ENCODE measurements at regions not wholly inside any gene's neighbourhood (a gene's known extent, or its start where the extent isn't known, plus 50 kb on each side); places are given as distances from the start of the nearest gene placed in this dataset.

DNA sequence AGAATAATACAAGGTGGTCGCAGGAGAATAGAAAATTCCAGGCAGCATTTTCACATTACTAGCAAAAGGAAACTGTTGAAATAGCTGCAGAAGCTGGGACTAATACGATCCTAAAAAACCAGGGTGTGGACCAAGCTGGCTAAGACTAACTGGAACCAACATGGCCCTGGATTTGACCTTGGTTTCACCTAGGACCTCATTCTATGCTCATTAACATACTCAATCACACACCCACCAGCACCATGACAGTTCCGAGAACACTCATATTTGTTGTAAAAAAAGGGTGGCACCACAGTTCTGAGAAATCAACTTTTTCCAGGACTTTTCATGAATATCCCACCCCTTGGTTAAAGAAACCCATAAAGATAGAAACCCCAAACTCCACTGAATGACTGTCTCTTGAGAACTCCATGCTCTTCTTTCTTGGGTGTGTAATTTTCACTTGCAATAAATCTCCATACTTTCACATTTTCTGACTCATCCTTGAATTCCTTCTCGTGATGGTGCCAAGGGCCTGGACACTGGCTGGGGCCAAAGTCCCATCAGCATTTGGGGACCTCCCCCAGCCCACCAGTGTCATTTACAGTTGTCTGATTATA lies 164.3 kb upstream of the CHST9 start:
- DNase-seq (ENCODE audit: low spot score), result no peak
- POLR2A ChIA-PET (ENCODE audit: low non-redundant PET), result no interaction called here
- CTCF ChIA-PET, result interaction anchor here (0.8 kb wide), 1 partner anchor 371 kb away, joined by 3 read pairs; no protein-coding TSS in a partner anchor
- TF ChIP-seq, protein P1, sequence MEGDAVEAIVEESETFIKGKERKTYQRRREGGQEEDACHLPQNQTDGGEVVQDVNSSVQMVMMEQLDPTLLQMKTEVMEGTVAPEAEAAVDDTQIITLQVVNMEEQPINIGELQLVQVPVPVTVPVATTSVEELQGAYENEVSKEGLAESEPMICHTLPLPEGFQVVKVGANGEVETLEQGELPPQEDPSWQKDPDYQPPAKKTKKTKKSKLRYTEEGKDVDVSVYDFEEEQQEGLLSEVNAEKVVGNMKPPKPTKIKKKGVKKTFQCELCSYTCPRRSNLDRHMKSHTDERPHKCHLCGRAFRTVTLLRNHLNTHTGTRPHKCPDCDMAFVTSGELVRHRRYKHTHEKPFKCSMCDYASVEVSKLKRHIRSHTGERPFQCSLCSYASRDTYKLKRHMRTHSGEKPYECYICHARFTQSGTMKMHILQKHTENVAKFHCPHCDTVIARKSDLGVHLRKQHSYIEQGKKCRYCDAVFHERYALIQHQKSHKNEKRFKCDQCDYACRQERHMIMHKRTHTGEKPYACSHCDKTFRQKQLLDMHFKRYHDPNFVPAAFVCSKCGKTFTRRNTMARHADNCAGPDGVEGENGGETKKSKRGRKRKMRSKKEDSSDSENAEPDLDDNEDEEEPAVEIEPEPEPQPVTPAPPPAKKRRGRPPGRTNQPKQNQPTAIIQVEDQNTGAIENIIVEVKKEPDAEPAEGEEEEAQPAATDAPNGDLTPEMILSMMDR (conservative IDR thresholded peaks at IDR 0.05; ENCODE audit: low read depth), result no peak
- H3K27ac ChIP-seq, result no peak overlapping the region

DNA sequence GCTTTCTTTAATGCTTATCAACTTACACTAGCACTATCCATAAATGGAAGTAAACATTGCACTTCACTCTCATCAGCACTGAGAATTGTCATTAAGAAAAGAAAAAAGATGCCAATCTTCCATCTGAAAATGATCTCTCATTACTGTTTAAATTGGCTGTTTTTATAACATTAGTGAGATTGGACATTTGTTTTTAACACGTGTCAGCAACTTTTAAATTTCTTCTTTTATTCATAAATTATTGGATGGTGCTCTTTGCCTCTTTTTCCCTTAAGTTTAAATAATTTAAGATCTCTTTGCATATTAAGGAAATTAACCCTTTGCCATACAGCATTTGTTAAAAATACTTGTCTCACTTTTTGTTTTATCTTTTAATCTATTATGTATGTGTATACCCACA lies 146.5 kb upstream of the CHST9 start:
- TF ChIP-seq, protein P1 (conservative IDR thresholded peaks at IDR 0.05; ENCODE audit: low read depth), result no peak
- ChIA-PET CTCF (interaction anchor here (0.5 kb wide), 1 partner anchor 1516 kb away, joined by 3 read pairs; no protein-coding TSS in a partner anchor), POLR2A (ENCODE audit: low non-redundant PET) (no interaction called here)
- no peak for DNase-seq (ENCODE audit: low spot score)
- no peak overlapping the region for H3K27ac ChIP-seq

DNA sequence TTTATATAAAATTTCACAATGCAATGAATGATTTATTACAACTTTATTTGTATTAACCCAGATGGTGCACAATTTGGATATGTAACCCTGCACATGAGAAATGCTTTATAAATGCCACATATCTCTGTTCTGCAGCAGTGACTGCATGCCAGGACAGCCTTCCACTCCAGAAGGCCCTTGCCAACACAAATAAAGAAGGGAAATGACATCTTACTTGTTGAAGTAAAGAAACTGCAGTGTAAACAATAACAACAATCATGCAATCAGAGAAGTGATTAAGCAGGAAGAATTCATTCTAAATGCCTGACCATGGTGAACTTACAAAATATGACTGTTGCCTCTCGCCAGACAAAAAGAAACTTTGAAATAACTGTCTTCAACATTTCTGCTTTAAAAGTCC lies 129.9 kb upstream of the CHST9 start:
- ChIA-PET POLR2A (ENCODE audit: low non-redundant PET) (no interaction called here), CTCF (no interaction called here)
- H3K27ac ChIP-seq, result no peak overlapping the region
- TF ChIP-seq, protein P1 (conservative IDR thresholded peaks at IDR 0.05; ENCODE audit: low read depth), result no peak
- DNase-seq (ENCODE audit: low spot score), result no peak

DNA sequence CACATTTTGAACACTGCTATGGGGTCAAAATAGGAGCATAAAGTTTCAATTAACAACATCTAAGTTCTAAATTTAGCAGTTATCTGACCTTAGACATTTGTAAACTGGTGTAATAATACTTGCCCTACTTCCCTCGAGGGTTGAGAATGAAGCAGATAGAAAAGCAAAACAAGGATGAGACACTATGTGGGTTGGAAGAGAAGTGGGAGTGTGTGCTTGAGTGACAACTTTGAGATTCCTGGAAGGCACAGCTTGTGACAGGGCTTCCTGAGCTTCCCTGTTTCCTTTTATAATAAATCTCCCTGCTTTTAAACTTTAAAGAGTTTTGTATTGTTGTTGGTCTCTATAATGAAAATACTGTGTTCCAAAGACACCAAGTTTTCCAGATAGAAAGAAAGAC lies 128.6 kb upstream of the CHST9 start:
- POLR2A ChIA-PET (ENCODE audit: low non-redundant PET), result no interaction called here
- CTCF ChIA-PET, result interaction anchor here (0.6 kb wide), 1 partner anchor 510 kb away, joined by 9 read pairs; no protein-coding TSS in a partner anchor
- TF ChIP-seq, protein P1 (conservative IDR thresholded peaks at IDR 0.05; ENCODE audit: low read depth), result no peak
- no peak for DNase-seq (ENCODE audit: low spot score)
- no peak overlapping the region for H3K27ac ChIP-seq

DNA sequence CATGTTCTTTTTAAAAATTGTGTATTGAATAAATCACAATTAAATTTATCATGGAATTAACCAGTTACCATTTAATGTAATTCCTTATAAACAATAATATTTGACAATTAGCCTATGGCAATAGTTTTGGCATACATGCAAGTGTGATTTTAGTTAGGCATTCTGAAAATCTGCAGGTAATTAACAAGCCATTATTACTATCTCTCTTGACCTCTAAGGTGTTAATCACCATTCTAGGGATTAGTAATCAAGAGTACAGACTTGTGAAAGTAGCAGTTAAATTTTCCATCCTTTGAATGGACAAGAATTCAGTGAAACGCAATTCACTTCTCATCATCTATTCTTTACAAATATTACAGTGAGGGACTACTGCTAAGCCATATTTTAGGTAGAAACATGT lies 127.7 kb upstream of the CHST9 start:
- POLR2A ChIA-PET (ENCODE audit: low non-redundant PET), result no interaction called here
- CTCF ChIA-PET, result no interaction called here
- no peak for DNase-seq (ENCODE audit: low spot score)
- H3K27ac ChIP-seq, result no peak overlapping the region
- TF ChIP-seq, protein P1 (conservative IDR thresholded peaks at IDR 0.05; ENCODE audit: low read depth), result no peak

DNA sequence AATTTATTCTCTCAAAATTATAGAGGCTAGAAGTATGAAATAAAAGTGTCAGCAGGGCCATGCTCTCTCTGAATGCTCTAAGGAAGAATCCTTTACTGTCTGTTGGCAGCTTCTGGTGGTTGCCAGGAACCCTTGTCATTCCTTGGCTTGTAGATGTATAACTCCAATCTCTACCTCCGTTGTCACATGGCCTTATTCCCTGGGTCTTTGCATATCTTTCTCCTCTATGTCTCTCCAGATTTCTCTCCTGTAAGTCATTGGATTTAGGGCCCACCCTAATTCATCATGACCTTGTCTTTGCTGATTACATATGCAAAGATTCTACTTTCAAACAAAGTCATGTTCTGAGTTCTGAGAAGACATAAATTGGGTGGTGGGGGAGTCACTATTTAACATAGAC lies 127.0 kb upstream of the CHST9 start:
- H3K27ac ChIP-seq, result no peak overlapping the region
- ChIA-PET CTCF (no interaction called here), POLR2A (ENCODE audit: low non-redundant PET) (no interaction called here)
- DNase-seq (ENCODE audit: low spot score), result no peak
- TF ChIP-seq, protein P1 (conservative IDR thresholded peaks at IDR 0.05; ENCODE audit: low read depth), result no peak

Measured in RWPE1 (cell line).